ENCODE measurements at regions not wholly inside any gene's neighbourhood (a gene's known extent, or its start where the extent isn't known, plus 50 kb on each side); places are given as distances from the start of the nearest gene placed in this dataset.

DNA sequence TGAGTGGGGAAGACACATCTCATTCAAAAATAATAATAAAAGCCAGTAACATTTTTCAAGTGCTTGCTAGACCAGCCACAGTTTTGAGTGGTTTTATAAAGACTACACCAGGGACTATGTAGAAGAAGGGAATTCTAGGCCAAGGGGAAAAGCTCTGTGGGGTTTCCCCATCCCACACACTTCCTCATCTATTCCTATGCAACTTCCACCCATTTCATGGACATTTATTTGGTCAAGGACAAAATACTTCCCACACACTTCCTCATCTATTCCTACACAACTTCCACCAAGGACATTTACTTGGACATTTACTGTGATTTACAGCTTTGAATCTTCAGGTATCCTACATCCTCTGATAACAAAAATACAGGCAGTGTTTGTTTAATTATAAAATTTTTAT is 86.5 kb upstream of the KLF3 start:
- H3K9me3 ChIP-seq (ENCODE audit: control insufficient read depth, low read depth, low read length): no peaks in the 10 kb centered on the region
- no peak for DNase-seq
- H3K4me3 ChIP-seq (ENCODE audit: low read length): no peak overlapping the region
- H3K4me1 ChIP-seq (ENCODE audit: control insufficient read depth, insufficient read depth, low read length): peaks cover 35% of the 10 kb centered on the region
- no peaks in the 10 kb centered on the region for H3K36me3 ChIP-seq (ENCODE audit: control insufficient read depth, insufficient read depth, low read length)
- H3K27me3 ChIP-seq (ENCODE audit: control insufficient read depth, insufficient read depth, low read length): no peaks in the 10 kb centered on the region
- H3K27ac ChIP-seq (ENCODE audit: low read length): peak overlapping the region; percentile 13

DNA sequence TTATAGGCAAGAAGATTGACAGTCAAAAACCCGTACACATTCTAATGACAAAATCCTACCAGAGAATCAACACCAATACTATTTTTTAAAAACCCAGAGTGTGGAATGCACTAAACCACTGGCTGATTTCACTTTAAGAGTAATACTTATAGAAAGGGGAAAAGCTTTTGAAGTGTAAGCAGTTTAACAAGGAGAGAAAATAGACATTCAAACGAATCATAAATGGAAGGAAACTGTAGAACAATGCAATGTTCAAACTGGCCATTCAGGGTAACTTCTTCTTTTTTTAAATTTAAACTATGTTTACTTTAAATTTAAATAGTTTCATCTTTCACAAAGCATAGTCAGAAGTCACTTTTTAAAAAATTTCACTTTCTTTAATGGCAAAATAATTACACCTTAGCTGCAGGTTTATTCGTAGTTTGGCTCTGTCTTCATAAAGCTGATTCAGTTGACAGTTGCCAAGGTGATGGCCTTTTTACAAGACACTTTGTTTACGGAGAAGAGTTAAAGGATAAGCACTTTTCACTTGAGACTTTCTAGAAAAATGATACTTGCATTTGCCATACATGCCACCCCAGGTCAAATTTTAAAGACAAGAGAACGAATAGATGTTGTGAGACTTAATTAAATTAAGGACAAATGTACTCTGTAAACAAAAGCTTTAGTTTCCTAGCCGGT is 82.4 kb upstream of the KLF3 start:
- WGBS (ENCODE audit: insufficient coverage, low lambda C conversion rate): 48% methylated on average over 4 of the region's 6 CpGs
- Histone ChIP-seq H3K36me3 (ENCODE audit: control insufficient read depth, insufficient read depth, low read length) (no peaks in the 10 kb centered on the region), H3K4me3 (ENCODE audit: low read length) (no peak overlapping the region), H3K4me1 (ENCODE audit: control insufficient read depth, insufficient read depth, low read length) (peaks cover 19% of the 10 kb centered on the region), H3K9me3 (ENCODE audit: control insufficient read depth, low read depth, low read length) (no peaks in the 10 kb centered on the region), H3K27me3 (ENCODE audit: control insufficient read depth, insufficient read depth, low read length) (no peaks in the 10 kb centered on the region), H3K27ac (ENCODE audit: low read length) (peak overlapping the region; percentile 44)
- no peak for DNase-seq

- H3K27ac ChIP-seq (ENCODE audit: low read length): no peak overlapping the region
- no CpG with 5 or more reads among the region's 1 CpG for WGBS (ENCODE audit: insufficient coverage, low lambda C conversion rate)
Measured at GRCh38 chr4:38582445-38582844, 81.6 kb upstream of the KLF3 start.

DNA sequence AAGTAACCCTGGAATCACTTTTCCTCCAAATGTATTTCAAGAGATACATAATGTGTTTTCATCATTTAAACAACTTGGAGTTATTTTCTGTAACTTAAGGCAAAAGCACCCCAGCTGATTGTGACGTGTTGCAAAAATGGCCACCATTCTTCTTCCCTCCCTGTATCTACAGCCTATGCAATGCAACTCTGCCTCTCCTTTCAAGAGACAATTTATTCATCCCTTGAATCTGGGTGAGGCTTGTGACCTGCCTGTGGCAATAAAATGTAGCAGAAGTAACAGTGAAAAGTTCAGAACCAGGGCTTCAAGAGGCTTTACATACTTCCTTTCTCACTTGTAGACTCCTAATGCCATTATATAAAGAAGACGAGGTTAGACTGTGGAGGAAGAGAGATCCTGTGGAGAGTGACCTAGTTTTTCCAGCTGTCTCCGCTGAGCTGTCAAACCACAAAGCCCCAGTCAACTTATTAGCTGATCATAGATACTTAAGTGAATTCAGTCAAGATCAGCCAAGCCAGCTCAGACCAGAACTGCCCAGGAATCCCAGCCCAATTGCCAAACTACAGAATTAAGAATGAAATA is 81.0 kb upstream of the KLF3 start:
- Histone ChIP-seq H3K9me3 (ENCODE audit: control insufficient read depth, low read depth, low read length) (no peaks in the 10 kb centered on the region), H3K4me1 (ENCODE audit: control insufficient read depth, insufficient read depth, low read length) (peaks cover 18% of the 10 kb centered on the region), H3K27ac (ENCODE audit: low read length) (no peak overlapping the region), H3K36me3 (ENCODE audit: control insufficient read depth, insufficient read depth, low read length) (no peaks in the 10 kb centered on the region), H3K27me3 (ENCODE audit: control insufficient read depth, insufficient read depth, low read length) (no peaks in the 10 kb centered on the region), H3K4me3 (ENCODE audit: low read length) (no peak overlapping the region)
- no CpG with 5 or more reads among the region's 3 CpGs for WGBS (ENCODE audit: insufficient coverage, low lambda C conversion rate)
- DNase-seq: no peak

More at GRCh38 chr4:38582445-38582844, 81.6 kb upstream of the KLF3 start:
- no peak overlapping the region for H3K4me3 ChIP-seq (ENCODE audit: low read length)
- H3K36me3 ChIP-seq (ENCODE audit: control insufficient read depth, insufficient read depth, low read length): no peaks in the 10 kb centered on the region
- H3K27me3 ChIP-seq (ENCODE audit: control insufficient read depth, insufficient read depth, low read length): no peaks in the 10 kb centered on the region
- no peak for DNase-seq
- H3K9me3 ChIP-seq (ENCODE audit: control insufficient read depth, low read depth, low read length): no peaks in the 10 kb centered on the region
- H3K4me1 ChIP-seq (ENCODE audit: control insufficient read depth, insufficient read depth, low read length): peaks cover 18% of the 10 kb centered on the region

DNA sequence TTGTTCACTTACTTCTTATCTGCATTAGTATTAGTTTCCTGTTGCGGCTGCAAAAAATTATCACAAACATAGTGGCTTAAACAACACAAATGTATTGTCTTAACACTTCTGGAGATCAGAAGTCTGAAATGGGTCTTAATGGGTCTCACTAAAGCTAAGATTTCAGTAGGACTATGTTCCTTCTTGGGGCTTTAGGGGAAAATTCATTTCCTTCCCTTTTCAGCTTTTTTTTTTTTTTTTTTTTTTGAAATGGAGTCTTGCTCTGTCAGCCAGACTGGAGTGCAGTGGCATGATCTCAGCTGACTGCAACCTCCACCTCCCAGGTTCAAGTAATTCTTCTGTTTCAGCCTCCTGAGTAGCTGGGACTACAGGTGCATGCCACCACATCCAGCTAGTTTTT is 78.1 kb upstream of the KLF3 start:
- no peak overlapping the region for H3K27ac ChIP-seq (ENCODE audit: low read length)

DNA sequence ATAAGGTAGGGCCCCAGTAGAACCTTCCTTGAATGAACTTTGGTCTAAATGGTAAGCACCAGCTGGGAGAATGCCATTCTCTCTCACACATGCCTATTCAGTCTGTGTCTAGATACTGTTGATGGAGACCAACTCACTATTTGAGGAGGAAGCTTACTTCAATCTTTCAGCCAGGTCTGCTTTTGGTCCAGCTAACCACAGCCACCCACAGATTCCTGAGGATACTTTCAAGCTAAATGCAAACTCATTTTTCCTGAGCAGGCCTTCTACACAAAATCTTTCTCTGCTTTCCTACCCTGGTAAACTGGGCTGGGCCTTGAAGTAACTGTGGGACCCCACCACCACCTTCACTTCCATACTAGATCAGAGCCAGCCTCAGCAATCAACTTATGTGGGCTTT is 76.9 kb upstream of the KLF3 start:
- no peak for DNase-seq
- Histone ChIP-seq H3K4me1 (ENCODE audit: control insufficient read depth, insufficient read depth, low read length) (peaks cover 7% of the 10 kb centered on the region), H3K9me3 (ENCODE audit: control insufficient read depth, low read depth, low read length) (no peaks in the 10 kb centered on the region), H3K4me3 (ENCODE audit: low read length) (no peak overlapping the region), H3K27ac (ENCODE audit: low read length) (no peak overlapping the region), H3K36me3 (ENCODE audit: control insufficient read depth, insufficient read depth, low read length) (no peaks in the 10 kb centered on the region), H3K27me3 (ENCODE audit: control insufficient read depth, insufficient read depth, low read length) (no peaks in the 10 kb centered on the region)

More for the DNA sequence above, 78.1 kb upstream of the KLF3 start:
- WGBS (ENCODE audit: insufficient coverage, low lambda C conversion rate): 86% methylated on average over 1 of the region's 1 CpG
- no peak overlapping the region for H3K4me3 ChIP-seq (ENCODE audit: low read length)
- H3K9me3 ChIP-seq (ENCODE audit: control insufficient read depth, low read depth, low read length): no peaks in the 10 kb centered on the region
- DNase-seq: no peak
- H3K36me3 ChIP-seq (ENCODE audit: control insufficient read depth, insufficient read depth, low read length): no peaks in the 10 kb centered on the region
- H3K4me1 ChIP-seq (ENCODE audit: control insufficient read depth, insufficient read depth, low read length): peaks cover 15% of the 10 kb centered on the region
- H3K27me3 ChIP-seq (ENCODE audit: control insufficient read depth, insufficient read depth, low read length): no peaks in the 10 kb centered on the region

DNA sequence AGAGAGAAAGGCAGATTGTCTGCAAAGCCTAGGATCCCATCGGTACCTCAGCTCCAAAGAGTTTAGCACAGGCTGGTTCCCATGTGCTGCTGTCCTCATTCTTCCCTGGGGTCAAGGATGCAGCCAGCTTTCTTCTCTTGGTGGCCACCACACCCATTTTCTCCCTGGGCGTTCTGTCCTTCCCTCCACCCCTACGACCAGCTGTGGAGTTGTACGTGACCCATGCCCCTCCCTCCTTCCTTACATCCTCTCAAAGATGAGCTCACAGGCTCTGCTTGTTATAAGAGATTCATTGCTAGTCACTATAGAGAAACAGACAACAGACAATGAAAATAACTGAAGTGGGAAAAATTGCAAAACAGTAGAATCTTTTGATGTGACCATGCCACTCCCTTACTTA is 74.0 kb upstream of the KLF3 start:
- WGBS (ENCODE audit: insufficient coverage, low lambda C conversion rate): no CpG with 5 or more reads among the region's 4 CpGs
- H3K4me1 ChIP-seq (ENCODE audit: control insufficient read depth, insufficient read depth, low read length): peaks cover 13% of the 10 kb centered on the region
- no peaks in the 10 kb centered on the region for H3K36me3 ChIP-seq (ENCODE audit: control insufficient read depth, insufficient read depth, low read length)
- no peaks in the 10 kb centered on the region for H3K27me3 ChIP-seq (ENCODE audit: control insufficient read depth, insufficient read depth, low read length)
- no peak for DNase-seq
- no peak overlapping the region for H3K27ac ChIP-seq (ENCODE audit: low read length)
- no peak overlapping the region for H3K4me3 ChIP-seq (ENCODE audit: low read length)
- no peaks in the 10 kb centered on the region for H3K9me3 ChIP-seq (ENCODE audit: control insufficient read depth, low read depth, low read length)

DNA sequence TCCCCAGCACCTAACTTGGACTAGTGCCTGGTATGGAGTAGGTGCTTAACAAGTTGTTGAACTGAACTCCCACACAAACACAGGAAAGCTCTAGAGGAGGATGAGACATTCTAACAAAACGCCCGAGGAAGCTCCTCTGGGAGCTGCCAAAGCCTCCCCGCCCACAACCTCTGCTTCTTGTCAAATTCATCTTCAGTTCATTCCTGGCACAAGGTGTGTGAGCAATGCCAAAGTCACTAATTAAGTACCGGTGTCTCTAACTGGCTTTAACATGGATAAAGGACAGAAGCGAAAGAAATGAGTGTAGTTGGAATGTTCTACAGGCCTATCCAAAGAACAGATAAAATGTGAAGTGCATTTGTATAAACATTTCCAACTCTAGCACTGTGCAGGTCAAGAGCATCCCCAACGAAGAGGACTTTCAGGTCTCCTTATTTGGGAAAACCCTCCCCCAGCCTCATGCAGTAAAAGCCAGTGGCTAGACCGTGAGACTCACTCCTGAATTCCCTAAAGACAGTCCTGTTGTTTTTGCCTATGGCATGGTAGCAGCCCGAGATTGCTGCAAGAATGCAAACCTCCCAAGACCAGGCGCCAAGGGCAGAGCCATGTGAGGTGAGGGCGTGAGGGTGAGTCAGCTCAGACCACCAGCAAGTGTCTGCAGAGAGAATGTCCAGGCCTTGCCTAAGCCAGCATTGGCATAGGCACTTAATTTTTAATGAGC is 72.2 kb upstream of the KLF3 start:
- H3K27me3 ChIP-seq (ENCODE audit: control insufficient read depth, insufficient read depth, low read length): no peaks in the 10 kb centered on the region
- no peaks in the 10 kb centered on the region for H3K9me3 ChIP-seq (ENCODE audit: control insufficient read depth, low read depth, low read length)
- no peaks in the 10 kb centered on the region for H3K36me3 ChIP-seq (ENCODE audit: control insufficient read depth, insufficient read depth, low read length)
- no CpG with 5 or more reads among the region's 10 CpGs for WGBS (ENCODE audit: insufficient coverage, low lambda C conversion rate)
- no peak for DNase-seq
- H3K4me3 ChIP-seq (ENCODE audit: low read length): no peak overlapping the region
- no peak overlapping the region for H3K27ac ChIP-seq (ENCODE audit: low read length)
- peaks cover 13% of the 10 kb centered on the region for H3K4me1 ChIP-seq (ENCODE audit: control insufficient read depth, insufficient read depth, low read length)

DNA sequence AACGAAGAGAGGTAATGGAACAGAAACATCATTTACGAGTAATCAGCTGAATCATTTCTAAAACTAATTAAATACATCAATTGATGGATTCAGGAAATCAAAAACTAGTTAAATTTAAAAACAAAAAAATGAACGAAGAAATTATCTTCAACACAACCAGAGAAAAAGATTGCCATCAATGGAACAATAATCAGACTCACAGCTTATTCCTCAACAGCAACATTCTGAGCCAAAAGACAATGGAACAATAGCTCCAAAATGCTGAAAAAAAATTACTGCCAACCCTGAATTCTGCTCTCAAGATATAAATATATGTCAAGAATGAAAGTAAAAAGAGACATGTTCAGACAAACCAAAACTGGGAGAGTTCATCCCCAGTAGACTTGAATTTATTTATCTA is 65.5 kb upstream of the KLF3 start:
- no peaks in the 10 kb centered on the region for H3K9me3 ChIP-seq (ENCODE audit: control insufficient read depth, low read depth, low read length)
- no peak for DNase-seq
- no CpG with 5 or more reads among the region's 3 CpGs for whole genome bisulfite sequencing (ENCODE audit: insufficient coverage, low lambda C conversion rate)
- no peaks in the 10 kb centered on the region for H3K27me3 ChIP-seq (ENCODE audit: control insufficient read depth, insufficient read depth, low read length)
- no peak overlapping the region for H3K4me3 ChIP-seq (ENCODE audit: low read length)
- no peaks in the 10 kb centered on the region for H3K36me3 ChIP-seq (ENCODE audit: control insufficient read depth, insufficient read depth, low read length)
- no peak overlapping the region for H3K27ac ChIP-seq (ENCODE audit: low read length)
- H3K4me1 ChIP-seq (ENCODE audit: control insufficient read depth, insufficient read depth, low read length): no peaks in the 10 kb centered on the region

- no peak overlapping the region for H3K27ac ChIP-seq (ENCODE audit: low read length)
Measured at GRCh38 chr4:38600575-38600974, 63.4 kb upstream of the KLF3 start.

More at GRCh38 chr4:38600575-38600974, 63.4 kb upstream of the KLF3 start:
- H3K36me3 ChIP-seq (ENCODE audit: control insufficient read depth, insufficient read depth, low read length): no peaks in the 10 kb centered on the region
- H3K4me1 ChIP-seq (ENCODE audit: control insufficient read depth, insufficient read depth, low read length): no peaks in the 10 kb centered on the region
- H3K9me3 ChIP-seq (ENCODE audit: control insufficient read depth, low read depth, low read length): no peaks in the 10 kb centered on the region
- H3K4me3 ChIP-seq (ENCODE audit: low read length): no peak overlapping the region
- no peak for DNase-seq
- no peaks in the 10 kb centered on the region for H3K27me3 ChIP-seq (ENCODE audit: control insufficient read depth, insufficient read depth, low read length)
- WGBS (ENCODE audit: insufficient coverage, low lambda C conversion rate): no CpG with 5 or more reads among the region's 4 CpGs
